DOHH2 (cell line): ENCODE measurements at regions not wholly inside any gene's neighbourhood (a gene's known extent, or its start where the extent isn't known, plus 50 kb on each side); places are given as distances from the start of the nearest gene placed in this dataset.

Experiments used
- EZH2phosphoT487 ChIP-seq: fragments of 200-600 bp; sonication (generic); IDR thresholded peaks from 2 replicates; pipeline ENCODE4 v1.6.1; 2017; ENCODE audit warnings: borderline replicate concordance, mild to moderate bottlenecking, antibody characterized with exemption, low read length, moderate library complexity, mixed read lengths
- TF ChIP-seq, protein P1 (sequence below): fragments of 200-600 bp; sonication (generic); IDR thresholded peaks from one replicate; pipeline ENCODE4 v1.5.1; 2014; ENCODE audit warnings: antibody characterized with exemption, mild to moderate bottlenecking, low read depth, low read length; ENCODE audit not compliant: poor library complexity, severe bottlenecking

DNA sequence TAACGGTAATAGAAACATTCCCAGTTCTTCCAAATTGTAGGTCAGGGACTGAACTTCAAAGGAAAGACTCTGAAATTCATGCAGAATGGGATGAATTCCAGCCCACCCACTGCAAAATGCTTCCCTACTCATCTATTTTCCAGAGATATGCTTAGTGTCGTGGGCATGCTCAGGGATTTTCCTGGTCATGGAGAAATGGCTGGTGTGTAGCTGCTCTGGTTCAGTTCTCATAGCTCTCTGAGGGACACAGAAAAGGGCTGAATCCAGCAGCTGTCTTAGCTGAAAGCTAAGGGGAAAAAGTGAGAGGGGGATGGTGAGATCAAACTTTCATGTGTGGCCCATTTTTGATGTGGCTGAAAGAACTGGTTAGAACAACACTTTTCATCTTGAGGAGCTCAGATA is 72.9 kb upstream of the KRAS start:
- TF ChIP-seq, protein P1, sequence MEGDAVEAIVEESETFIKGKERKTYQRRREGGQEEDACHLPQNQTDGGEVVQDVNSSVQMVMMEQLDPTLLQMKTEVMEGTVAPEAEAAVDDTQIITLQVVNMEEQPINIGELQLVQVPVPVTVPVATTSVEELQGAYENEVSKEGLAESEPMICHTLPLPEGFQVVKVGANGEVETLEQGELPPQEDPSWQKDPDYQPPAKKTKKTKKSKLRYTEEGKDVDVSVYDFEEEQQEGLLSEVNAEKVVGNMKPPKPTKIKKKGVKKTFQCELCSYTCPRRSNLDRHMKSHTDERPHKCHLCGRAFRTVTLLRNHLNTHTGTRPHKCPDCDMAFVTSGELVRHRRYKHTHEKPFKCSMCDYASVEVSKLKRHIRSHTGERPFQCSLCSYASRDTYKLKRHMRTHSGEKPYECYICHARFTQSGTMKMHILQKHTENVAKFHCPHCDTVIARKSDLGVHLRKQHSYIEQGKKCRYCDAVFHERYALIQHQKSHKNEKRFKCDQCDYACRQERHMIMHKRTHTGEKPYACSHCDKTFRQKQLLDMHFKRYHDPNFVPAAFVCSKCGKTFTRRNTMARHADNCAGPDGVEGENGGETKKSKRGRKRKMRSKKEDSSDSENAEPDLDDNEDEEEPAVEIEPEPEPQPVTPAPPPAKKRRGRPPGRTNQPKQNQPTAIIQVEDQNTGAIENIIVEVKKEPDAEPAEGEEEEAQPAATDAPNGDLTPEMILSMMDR, result no peak
- no peak for TF ChIP-seq EZH2phosphoT487
